Neutrophil (primary cell): ENCODE measurements at regions not wholly inside any gene's neighbourhood (a gene's known extent, or its start where the extent isn't known, plus 50 kb on each side); places are given as distances from the start of the nearest gene placed in this dataset.

Source experiments
- H3K27ac ChIP-seq: fragments of 200-600 bp; sonication (generic); 2 replicates; pipeline ENCODE4 v1.5.1; 2016; ENCODE audit warnings: mild to moderate bottlenecking, moderate library complexity
- H3K27me3 ChIP-seq: fragments of 200-600 bp; sonication (generic); 2 replicates; pipeline ENCODE4 v1.6.0; 2016; ENCODE audit warnings: mild to moderate bottlenecking
- H3K36me3 ChIP-seq: fragments of 200-600 bp; sonication (generic); 2 replicates; pipeline ENCODE4 v1.5.1; 2017
- H3K4me1 ChIP-seq, 2 experiments: fragments of 200-600 bp in 1 of 2; sonication (generic) in 1 of 2; 1 replicate in 1 of 2; 2 replicates in 1 of 2; pipeline versions ENCODE4 v1.5.1 to v1.6.1; 2013 to 2016; ENCODE audit warnings: low read depth in 1 of 2, low read length in 1 of 2, mild to moderate bottlenecking in 1 of 2, moderate library complexity in 1 of 2; ENCODE audit not compliant: control insufficient read depth in 1 of 2, insufficient read depth in 1 of 2
- H3K4me3 ChIP-seq, 2 experiments: fragments of 200-600 bp in 1 of 2; sonication (generic) in 1 of 2; 1 replicate in 1 of 2; 2 replicates in 1 of 2; pipeline ENCODE4 v1.5.1; 2013 to 2016; ENCODE audit warnings: low read depth in 1 of 2, low read length in 1 of 2, mild to moderate bottlenecking in 1 of 2, moderate library complexity in 1 of 2
- H3K9me3 ChIP-seq: fragments of 200-600 bp; sonication (generic); 2 replicates; pipeline ENCODE4 v1.5.1; 2016
- CTCF ChIP-seq: fragments of 200-600 bp; sonication (generic); IDR thresholded peaks from 2 replicates; pipeline ENCODE4 v1.5.1; 2016; ENCODE audit warnings: antibody characterized with exemption

DNA sequence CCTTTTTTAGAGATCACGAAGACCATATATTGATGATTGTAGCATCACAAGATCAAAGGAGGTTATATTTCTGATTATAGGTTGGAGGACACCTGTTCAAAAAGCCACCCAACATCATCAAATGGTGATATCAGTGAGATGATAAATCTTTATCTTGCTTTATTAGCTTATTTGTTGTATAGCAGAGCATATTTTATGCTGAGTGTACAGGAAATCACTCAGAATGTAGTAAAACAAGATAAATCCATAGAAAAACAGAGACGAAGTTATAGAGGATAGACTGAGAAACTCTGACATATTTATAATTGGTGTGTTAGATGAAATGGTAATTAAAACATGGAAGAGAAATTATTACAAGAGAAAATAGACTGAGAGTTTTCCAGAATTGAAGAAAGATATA lies 69.8 kb upstream of the DMAC1 start:
- Histone ChIP-seq H3K4me1 (no peaks in the 10 kb centered on the region), H3K4me3 (no peak overlapping the region), H3K27ac (no peak overlapping the region), H3K27me3 (no peaks in the 10 kb centered on the region), H3K9me3 (no peaks in the 10 kb centered on the region), H3K36me3 (no peaks in the 10 kb centered on the region)
- TF ChIP-seq CTCF: no peak

DNA sequence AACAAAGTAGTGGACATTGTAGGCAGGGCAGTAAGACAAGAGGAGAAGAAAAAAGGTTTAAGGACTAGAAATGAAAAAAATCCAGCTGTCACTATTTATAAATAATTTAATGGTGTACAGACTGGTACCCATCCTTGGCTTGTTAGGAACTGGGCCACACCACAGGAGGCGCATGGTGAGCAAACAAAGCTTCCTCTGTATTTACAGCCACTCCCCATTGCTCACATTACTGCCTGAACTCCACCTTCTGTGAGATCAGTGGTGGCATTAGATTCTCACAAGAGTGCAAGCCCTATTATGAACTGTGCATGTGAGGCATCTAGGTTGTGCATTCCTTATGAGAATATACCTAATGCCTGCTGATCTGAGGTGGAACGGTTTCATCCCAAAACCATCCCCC lies 62.6 kb upstream of the DMAC1 start:
- Histone ChIP-seq H3K36me3 (no peaks in the 10 kb centered on the region), H3K27me3 (no peaks in the 10 kb centered on the region), H3K4me3 (no peak overlapping the region), H3K27ac (no peak overlapping the region), H3K9me3 (no peaks in the 10 kb centered on the region), H3K4me1 (peaks cover 9 to 11% of the 10 kb centered on the region in 2 experiments)
- no peak for TF ChIP-seq CTCF

- Histone ChIP-seq H3K27me3 (no peaks in the 10 kb centered on the region), H3K4me3 (no peak overlapping the region), H3K9me3 (no peaks in the 10 kb centered on the region), H3K27ac (no peak overlapping the region), H3K36me3 (no peaks in the 10 kb centered on the region), H3K4me1 (peaks cover 9 to 11% of the 10 kb centered on the region in 2 experiments)
- TF ChIP-seq CTCF: no peak
Observed at GRCh38 chr9:7861086-7861485, 61.5 kb upstream of the DMAC1 start.

- Histone ChIP-seq H3K27ac (no peak overlapping the region), H3K36me3 (no peaks in the 10 kb centered on the region), H3K4me3 (no peak overlapping the region), H3K27me3 (no peaks in the 10 kb centered on the region), H3K4me1 (peaks cover 9 to 11% of the 10 kb centered on the region in 2 experiments), H3K9me3 (no peaks in the 10 kb centered on the region)
- TF ChIP-seq CTCF: no peak
Observed at GRCh38 chr9:7860335-7860709, 60.7 kb upstream of the DMAC1 start.

GRCh38 chr9:7859701-7860334 lies 60.2 kb upstream of the DMAC1 start:
- Histone ChIP-seq H3K27me3 (no peaks in the 10 kb centered on the region), H3K9me3 (no peaks in the 10 kb centered on the region), H3K4me1 (peaks cover 9 to 11% of the 10 kb centered on the region in 2 experiments), H3K4me3 (no peak overlapping the region), H3K36me3 (no peaks in the 10 kb centered on the region), H3K27ac (no peak overlapping the region)
- TF ChIP-seq CTCF: no peak
